Ascending aorta (tissue), 2 donors: ENCODE measurements at regions not wholly inside any gene's neighbourhood (a gene's known extent, or its start where the extent isn't known, plus 50 kb on each side); places are given as distances from the start of the nearest gene placed in this dataset.

ENCODE experiments used
- DNase-seq, 2 donors: peaks; one replicate each; pipeline ENCODE4 v3.0.0-alpha.2; 2019; ENCODE audit warnings: low spot score in 2 of 2
- H3K27ac ChIP-seq, 2 donors: fragments of 200-600 bp; sonication (generic); one replicate each; pipeline ENCODE4 v1.5.1; 2016 to 2017; ENCODE audit warnings: mild to moderate bottlenecking in 1 of 2
- H3K27me3 ChIP-seq: fragments of 200-600 bp; sonication (generic); one replicate; pipeline ENCODE4 v1.5.1; 2017
- H3K36me3 ChIP-seq, 2 donors: fragments of 200-600 bp; sonication (generic); one replicate each; pipeline ENCODE4 v1.5.1; 2016
- H3K4me1 ChIP-seq, 2 donors: fragments of 200-600 bp; sonication (generic); one replicate each; pipeline ENCODE4 v1.5.1; 2016 to 2017; ENCODE audit warnings: mild to moderate bottlenecking in 1 of 2
- H3K4me3 ChIP-seq, 2 donors: fragments of 200-600 bp; sonication (generic); one replicate each; pipeline ENCODE4 v1.5.1; 2016 to 2017; ENCODE audit warnings: mild to moderate bottlenecking in 1 of 2
- H3K9me3 ChIP-seq, 2 donors: fragments of 200-600 bp; sonication (generic); one replicate each; pipeline ENCODE4 v1.5.1; 2016
- intact Hi-C: fragments of 100-400 bp; cut with DNase I; formaldehyde crosslinking; loops from one replicate; pipeline ENCODE4 v1.15.1; 2023
- TF ChIP-seq, protein P1 (sequence below), 3 experiments: fragments of 200-600 bp in 2 of 3; fragments of 450-650 bp in 1 of 3; sonication (generic) in 2 of 3; IDR thresholded peaks; one replicate each; pipeline ENCODE4 v1.5.1; 2016 to 2019; ENCODE audit warnings: antibody characterized with exemption in 3 of 3, mild to moderate bottlenecking in 1 of 3, moderate library complexity in 1 of 3

DNA sequence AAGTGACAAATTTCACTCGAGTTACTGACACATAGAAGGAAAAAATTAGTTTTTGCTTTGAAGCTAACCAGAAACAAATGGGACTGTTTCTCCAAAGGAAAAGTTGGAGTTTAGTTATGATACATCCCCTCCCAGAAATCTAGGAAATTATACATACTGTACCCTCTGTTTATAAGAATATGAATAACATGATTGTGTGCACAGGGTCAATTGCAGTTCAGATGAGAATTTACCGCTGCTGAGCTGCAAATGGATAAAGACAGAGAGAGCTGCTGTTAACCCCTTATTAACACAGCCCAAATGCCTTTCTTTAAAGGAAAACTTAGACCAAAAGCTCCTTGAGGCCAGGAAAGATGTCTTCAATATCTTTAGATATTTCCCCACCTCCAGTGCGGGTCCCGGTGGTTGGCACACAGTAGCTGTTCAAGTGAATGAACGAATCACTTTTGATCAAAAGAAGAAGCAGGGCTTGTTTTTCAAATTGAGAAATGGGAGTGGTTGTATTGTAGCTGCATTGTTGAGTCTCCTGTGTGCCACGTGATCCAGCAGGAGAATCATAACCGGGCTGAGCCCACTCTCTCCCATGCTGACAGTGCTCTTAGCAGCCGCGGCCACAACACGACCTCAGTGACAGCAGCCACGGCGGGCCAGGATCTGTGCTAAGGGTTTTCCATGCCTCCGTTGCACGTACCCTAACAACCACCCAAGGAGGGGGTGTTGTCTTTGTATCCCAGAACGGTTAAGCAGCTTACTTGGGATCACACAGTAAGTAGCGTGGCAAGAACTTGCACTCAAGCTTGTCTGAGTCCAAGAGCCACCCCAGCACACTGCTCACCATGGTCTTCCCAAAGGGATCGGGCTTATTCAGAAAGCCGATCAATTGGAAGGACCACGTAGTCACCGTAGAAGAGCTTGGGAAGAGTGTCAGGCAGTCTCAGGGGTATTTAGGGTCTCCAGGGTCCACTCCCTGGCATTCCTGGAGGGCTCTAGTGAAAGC, 53.5 kb upstream of the BMP6 start:
- Histone ChIP-seq H3K27me3 (no peaks in the 10 kb centered on the region), H3K4me3 (peak overlapping the region in 1 of 2 donors; percentile 12), H3K36me3 (no peaks in the 10 kb centered on the region), H3K27ac (no peak overlapping the region), H3K9me3 (no peaks in the 10 kb centered on the region), H3K4me1 (no peaks in the 10 kb centered on the region)
- intact Hi-C loops: no loop called here
- TF ChIP-seq, protein P1, sequence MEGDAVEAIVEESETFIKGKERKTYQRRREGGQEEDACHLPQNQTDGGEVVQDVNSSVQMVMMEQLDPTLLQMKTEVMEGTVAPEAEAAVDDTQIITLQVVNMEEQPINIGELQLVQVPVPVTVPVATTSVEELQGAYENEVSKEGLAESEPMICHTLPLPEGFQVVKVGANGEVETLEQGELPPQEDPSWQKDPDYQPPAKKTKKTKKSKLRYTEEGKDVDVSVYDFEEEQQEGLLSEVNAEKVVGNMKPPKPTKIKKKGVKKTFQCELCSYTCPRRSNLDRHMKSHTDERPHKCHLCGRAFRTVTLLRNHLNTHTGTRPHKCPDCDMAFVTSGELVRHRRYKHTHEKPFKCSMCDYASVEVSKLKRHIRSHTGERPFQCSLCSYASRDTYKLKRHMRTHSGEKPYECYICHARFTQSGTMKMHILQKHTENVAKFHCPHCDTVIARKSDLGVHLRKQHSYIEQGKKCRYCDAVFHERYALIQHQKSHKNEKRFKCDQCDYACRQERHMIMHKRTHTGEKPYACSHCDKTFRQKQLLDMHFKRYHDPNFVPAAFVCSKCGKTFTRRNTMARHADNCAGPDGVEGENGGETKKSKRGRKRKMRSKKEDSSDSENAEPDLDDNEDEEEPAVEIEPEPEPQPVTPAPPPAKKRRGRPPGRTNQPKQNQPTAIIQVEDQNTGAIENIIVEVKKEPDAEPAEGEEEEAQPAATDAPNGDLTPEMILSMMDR (IDR thresholded peaks at IDR 0.05): no peak
- DNase-seq: no peak

DNA sequence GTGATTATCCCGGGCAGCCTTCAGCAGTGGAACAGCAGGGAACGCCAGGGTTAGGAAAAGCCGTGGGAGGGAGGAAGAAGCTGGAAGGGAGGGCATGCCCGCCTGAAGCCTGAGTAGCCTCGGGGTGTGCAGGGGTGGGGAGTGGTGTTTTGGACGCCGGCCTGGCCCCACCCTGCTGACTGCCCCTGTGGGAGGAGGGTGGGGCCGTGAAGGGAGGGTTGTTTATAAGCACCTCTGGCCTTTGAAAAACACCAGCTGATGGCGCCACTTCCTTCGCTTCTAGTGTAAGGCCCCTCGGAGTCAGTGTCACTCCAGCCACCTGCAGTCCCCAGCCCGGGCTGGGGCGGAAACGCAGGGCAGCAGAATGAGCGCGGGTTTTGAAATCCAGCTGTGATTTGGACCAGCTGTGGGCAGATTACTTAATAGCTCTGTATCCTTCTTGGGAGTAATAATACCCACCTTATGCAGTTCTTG, 52.8 kb upstream of the BMP6 start:
- no peak for DNase-seq
- Histone ChIP-seq H3K27me3 (no peaks in the 10 kb centered on the region), H3K36me3 (no peaks in the 10 kb centered on the region), H3K4me1 (no peaks in the 10 kb centered on the region), H3K27ac (no peak overlapping the region), H3K4me3 (peak overlapping the region in 1 of 2 donors; percentile 12), H3K9me3 (no peaks in the 10 kb centered on the region)
- TF ChIP-seq, protein P1 (IDR thresholded peaks at IDR 0.05): no peak
- intact Hi-C loops: no loop called here

DNA sequence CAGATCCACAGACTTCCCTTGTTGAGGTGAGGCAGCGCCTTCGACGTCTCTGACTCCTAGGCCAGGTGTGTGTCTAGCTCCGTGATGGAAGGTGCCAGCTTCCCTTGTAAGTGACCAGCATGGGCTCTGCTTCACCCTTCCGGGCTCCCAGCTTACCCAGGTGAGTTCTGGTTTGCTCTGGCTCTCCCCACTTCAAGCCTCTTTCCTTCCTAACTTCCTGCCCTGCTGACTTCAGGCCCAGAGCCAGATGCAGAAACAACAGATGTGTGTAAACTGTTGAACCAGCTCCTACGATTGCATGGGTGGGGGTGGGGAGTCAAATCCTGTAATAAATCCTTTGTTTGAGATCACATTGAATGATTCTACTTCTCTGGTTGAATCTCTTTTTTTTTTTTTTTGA, 51.6 kb upstream of the BMP6 start:
- Histone ChIP-seq H3K9me3 (no peaks in the 10 kb centered on the region), H3K27ac (no peak overlapping the region), H3K36me3 (no peaks in the 10 kb centered on the region), H3K4me3 (no peak overlapping the region), H3K4me1 (no peaks in the 10 kb centered on the region), H3K27me3 (no peaks in the 10 kb centered on the region)
- intact Hi-C loops: no loop called here
- TF ChIP-seq, protein P1 (IDR thresholded peaks at IDR 0.05): no peak
- DNase-seq: no peak

DNA sequence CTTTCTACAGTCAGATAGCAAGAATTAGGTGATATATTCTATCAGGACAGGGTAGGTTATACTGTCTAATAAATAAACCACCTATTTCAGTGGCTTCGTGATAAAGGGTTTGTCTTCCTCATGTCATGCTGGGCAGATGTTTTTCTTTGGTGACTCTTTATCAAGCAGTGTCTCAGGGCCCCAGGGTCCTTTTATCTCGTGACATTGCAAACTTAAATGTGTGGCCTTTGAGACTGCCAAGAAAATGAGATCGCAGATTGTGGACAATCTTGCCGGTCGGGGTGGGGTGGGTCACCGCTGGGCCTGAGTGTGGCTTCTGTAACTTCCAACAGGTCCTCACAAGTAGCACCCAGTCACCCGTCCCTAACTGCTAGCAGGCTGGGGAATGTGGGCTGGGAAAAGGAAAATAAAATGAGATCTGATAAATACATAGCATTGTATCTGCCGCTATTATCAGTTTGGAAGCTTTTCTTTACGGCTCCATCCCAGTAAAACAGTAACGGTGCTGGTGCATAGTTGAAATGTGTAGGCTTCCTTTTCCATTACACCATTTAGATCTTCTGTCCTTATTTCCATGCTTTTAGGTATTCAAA, 50.5 kb upstream of the BMP6 start:
- Histone ChIP-seq H3K27ac (no peak overlapping the region), H3K27me3 (no peaks in the 10 kb centered on the region), H3K4me3 (no peak overlapping the region), H3K36me3 (no peaks in the 10 kb centered on the region), H3K9me3 (no peaks in the 10 kb centered on the region), H3K4me1 (no peaks in the 10 kb centered on the region)
- intact Hi-C loops: no loop called here
- TF ChIP-seq, protein P1 (IDR thresholded peaks at IDR 0.05): no peak
- no peak for DNase-seq
